ENCODE measurements at regions not wholly inside any gene's neighbourhood (a gene's known extent, or its start where the extent isn't known, plus 50 kb on each side); places are given as distances from the start of the nearest gene placed in this dataset.

GRCh38 chr1:57881639-57882038 lies 457.8 kb upstream of the DAB1 start:
- TF ChIP-seq CTCF (IDR thresholded peaks at IDR 0.05) (no peak), POLR2A (IDR thresholded peaks at IDR 0.05) (no peak)
